Stimulated activated CD4-positive, alpha-beta T cell treated with anti-CD3 and anti-CD28 coated beads, TNF-alpha, amount 100 ng/mL, for 4 hours (primary cell): ENCODE measurements at regions not wholly inside any gene's neighbourhood (a gene's known extent, or its start where the extent isn't known, plus 50 kb on each side); places are given as distances from the start of the nearest gene placed in this dataset.
"Not testable (repeated sequence)": the region's sequence is repeated elsewhere in the genome, so short reads cannot be mapped to it uniquely, and the experiment has no call there.

ENCODE experiments used
- DNase-seq, 3 experiments: peaks; one replicate each; pipeline ENCODE4 v3.0.0-alpha.2; 2020; ENCODE audit warnings: low read depth in 3 of 3

DNA sequence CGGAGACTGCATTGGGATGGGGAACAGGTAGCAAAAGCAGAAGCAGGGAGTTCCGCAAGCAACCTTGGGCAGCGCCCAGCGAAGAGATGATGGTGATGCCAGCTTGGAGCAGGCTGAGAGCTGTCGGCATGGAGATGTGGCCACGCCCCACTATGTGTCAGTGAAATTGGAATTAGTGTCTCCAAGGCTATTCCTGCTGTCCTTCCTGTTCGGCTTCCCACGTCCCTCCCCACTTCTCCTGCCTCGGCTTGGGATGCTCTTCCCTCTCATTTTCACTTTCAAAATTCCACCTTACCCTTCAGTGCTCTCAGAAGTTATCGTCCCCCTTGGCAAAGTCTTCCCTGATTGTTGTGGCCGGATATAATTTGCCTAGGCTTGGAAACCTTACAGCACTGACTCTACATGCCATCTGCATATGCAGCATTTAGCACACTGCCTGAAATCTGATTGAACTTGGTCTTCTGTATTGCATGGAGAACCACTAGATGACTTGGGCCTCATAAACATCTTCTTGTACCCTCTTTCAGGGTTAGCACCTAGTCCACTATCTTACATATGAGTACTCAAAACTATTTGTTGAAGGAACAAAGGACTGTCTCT, 270.7 kb upstream of the RUNX1 start:
- no peak for DNase-seq

- DNase-seq: no peak
Measured at GRCh38 chr21:35316933-35317332, 267.8 kb upstream of the RUNX1 start.

DNA sequence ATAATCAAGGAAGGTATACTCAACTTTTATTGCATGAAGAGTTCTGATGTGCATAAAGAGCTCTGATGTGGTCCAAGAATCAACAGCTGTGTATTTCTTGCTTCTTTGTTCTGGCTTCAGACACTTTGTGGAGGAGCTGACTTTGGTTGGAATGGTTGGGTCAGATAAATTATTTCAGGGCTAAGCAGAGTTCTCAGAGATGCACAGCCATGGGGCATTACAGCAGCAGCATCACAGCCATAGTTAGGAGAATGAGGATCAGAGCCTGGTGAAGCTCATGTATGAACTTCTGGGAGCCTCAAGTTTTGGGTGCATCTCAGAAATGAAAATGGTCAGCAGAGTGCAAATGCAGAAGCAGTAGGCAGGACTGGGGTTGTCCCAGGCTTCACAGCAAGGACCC, 267.4 kb upstream of the RUNX1 start:
- DNase-seq: no peak

DNA sequence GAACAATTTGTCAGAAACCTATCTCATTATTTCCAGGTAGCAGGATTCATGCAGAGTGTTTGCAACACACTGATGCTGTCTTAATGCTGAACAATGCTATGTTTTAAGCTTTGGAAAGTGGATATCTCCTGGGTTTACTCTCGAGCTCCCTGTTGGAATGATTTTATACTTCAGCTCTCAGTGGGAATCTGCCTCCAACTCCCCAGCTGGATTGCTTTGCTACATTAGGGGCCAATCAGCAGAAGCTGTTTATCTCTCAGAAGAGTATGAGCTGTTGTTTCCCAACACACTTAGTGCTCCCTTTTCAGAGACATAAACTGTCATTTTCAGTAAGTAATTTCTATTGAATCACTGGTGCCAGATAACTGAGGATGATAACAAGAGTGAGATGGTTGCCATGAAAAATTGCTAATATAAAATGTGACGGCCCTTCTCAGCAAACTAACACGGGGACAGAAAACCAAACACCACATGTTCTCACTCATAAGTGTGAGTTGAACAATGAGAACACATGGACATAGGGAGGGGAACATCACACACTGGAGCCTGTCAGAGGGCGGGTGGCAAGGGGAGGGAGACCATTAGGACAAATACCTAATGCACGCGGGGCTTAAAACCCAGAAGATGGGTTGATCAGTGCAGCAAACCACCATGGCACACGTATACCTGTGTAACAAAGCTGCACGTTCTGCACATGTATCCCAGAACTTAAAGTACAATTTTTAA, 265.9 kb upstream of the RUNX1 start:
- DNase-seq: no peak

DNA sequence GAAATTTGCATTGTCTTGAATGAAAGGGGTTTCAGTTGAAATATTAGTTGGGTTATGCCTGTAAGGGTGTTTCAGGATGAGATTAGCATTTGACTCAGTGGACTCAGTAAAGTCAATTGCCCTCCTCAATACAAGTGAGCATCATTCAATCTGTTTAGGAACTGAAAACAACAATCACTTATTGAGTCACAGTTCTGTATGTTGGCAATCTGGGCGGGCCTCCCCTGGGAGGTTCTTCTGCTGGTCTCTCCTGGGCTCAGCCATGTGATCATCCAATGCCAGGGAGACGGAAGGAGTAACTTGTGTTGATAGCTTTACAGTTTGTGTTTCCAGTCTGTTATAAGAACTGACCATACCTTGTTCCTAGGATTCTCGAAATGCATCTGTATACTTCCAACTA, 262.9 kb upstream of the RUNX1 start:
- no peak for DNase-seq

DNA sequence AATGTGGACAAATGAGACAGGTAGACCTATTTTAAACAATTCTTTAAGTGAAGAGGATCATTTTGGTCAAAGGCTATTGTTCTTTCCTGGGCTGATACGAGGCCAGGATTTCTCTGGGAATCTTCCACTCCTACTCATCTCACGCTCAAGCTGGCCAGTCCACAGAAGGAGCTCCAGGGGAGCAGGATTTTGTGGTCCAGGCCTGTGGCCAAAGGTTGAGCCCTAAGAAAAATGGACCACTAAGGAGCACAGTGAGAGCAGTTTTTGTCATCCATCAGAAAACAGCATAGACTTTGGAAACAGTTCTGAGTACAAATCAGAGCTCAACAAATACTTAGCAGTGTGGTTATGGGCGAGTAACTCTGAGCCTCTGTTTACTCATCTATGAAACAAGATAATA, 260.2 kb upstream of the RUNX1 start:
- no peak for DNase-seq

- no peak for DNase-seq
Measured at GRCh38 chr21:35303085-35303484, 254.0 kb upstream of the RUNX1 start.

DNA sequence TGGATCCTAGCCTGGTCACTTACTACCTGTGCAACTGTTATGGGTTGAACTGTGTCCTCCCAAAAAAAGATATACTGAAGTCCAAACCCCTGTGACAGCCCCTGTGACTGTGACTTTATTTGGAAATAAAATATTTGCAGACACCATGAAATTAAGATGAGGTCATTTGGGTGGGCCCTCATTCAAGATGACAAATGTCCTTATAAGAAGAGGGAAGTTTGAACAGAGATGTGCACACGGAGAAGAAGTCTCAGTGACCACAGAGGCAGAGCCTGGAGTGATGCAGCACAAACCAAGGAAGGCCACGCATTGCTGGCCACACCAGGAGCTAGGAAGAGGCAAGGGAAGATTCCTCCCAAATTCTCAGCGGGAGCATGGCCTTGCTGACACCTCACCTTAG, 249.7 kb upstream of the RUNX1 start:
- no peak for DNase-seq

GRCh38 chr21:35297665-35298064, 248.6 kb upstream of the RUNX1 start:
- no peak for DNase-seq

DNA sequence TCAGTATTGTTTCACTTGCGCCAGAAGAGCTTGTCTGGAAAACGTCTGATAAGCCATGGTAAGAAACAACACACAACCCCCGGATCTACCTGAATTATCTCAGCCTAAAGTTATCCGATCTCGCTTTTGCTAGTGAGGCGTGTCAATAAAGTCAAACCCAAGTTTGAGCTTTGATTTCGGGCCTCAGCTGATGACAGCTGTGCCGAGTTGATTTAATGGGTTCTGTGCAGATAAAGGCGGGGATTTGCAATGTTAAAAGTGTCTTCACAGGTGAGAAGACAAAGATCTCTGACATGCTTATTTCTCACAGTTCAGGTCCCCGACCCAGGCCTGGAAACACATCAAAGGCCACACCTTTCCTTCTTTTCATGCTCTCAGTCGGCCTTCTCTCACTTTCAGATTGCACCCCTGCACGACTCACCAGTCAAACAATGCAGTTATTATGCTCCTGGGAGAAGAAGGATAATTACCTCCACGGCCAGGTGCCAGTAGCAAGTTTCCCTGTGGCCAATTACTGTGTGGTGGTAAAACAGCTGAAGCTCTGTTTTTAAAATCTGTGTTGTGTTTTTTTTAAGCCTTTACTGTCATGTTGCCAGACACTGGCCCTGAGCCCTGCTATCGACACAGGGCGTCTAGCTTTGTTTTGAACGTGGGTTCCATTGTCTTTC, 245.3 kb upstream of the RUNX1 start:
- no peak for DNase-seq

- DNase-seq: no peak
Measured at GRCh38 chr21:35291973-35292627, 243.0 kb upstream of the RUNX1 start.

- DNase-seq: no peak
Measured at GRCh38 chr21:35291034-35291433, 241.9 kb upstream of the RUNX1 start.

DNA sequence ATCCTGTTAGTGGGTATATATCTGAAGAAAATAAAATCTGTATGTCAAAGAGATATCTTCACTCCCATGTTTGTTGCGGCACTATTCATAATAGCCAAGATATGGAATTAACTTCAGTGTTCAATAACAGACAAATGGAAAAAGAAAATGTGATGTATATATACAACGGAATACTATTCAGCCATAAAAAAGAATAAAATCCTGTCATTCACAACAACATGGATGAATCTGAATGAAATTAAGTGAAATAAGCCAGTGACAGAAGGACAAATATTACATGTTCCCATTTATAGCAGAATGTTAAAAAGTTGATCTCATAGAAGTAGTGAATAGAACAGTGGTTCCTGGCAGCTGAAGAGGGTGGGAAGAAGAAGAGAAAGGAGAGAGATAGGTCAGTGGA, 239.1 kb upstream of the RUNX1 start:
- no peak for DNase-seq

DNA sequence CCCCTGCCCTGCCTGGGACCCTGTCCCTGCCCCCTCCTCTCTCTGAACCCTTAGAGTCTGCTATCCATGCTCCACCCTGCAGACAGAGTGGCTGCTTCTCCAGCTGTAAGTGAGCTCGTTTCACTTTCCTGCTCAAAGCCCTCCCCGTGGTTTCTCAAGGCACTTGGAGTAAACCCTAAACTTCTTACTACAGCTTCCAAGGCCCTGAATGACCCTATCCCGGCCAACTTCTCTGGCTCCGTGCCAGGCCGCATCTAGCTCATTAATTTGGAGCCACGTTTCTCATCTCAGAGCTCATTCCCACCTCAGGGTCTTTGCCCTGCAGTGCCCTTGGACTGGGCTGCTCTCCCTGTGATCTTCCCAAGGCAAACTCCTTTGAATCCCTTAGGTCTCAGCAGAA, 235.1 kb upstream of the RUNX1 start:
- no peak for DNase-seq

- DNase-seq: no peak
Measured at GRCh38 chr21:35282944-35283343, 233.8 kb upstream of the RUNX1 start.

DNA sequence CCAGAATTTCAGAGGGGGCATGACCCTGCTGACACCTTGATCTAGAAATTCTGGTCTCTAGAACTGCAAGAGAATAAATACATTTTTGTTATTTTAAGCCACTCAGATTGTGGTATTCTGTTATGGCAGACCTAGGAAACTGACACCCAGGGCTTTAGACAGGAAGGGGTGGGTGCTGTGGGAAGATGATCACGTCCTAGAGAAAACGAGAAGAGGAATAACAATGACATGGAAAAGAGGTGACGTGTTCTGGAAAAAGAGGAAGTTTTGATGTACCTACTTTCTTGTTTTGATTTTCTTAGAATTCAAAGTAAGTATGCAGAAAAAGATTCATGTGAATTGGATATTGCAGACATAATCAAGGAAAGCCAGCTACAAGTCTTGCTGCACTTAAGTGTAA, 232.9 kb upstream of the RUNX1 start:
- no peak for DNase-seq

DNA sequence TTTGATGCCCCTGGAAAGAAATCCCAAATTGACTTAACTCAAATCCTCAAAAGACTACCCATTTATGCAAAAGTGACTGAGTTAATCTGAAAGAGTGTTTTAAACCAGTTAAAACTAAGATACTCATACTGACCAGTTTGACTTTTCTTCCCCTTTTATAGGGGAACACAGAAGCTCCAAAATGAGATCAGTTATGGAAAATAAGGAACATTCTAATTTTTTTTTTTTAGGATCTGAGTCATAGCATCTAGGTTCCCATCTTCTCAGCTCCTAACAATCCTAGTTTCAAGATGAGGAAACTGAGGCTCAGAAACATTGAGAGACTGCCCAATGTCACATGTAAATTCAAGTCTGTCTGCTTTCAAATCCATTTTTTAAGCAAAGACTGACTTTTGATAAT, 231.1 kb upstream of the RUNX1 start:
- DNase-seq: no peak

GRCh38 chr21:35275776-35276175, 226.7 kb upstream of the RUNX1 start:
- no peak for DNase-seq

DNA sequence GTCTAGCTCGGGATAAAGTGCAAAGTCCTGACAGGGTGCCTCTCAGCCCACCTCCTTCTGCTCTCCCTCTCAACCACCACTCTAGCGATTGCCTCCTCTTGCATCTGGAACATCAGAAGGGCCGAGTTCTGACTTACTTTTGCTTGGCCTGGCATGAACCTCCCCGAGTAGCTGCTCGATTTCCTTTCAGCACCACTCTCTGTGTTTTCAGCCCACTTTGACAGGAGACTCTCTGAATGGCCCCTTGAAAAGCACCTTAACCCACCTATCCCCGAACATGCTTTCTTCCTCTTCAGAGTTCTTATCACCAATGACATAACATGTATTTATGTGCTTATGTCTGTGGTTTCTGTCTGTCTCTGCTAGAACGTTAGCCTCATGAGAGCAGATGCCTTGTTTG, 225.8 kb upstream of the RUNX1 start:
- DNase-seq: no peak

DNA sequence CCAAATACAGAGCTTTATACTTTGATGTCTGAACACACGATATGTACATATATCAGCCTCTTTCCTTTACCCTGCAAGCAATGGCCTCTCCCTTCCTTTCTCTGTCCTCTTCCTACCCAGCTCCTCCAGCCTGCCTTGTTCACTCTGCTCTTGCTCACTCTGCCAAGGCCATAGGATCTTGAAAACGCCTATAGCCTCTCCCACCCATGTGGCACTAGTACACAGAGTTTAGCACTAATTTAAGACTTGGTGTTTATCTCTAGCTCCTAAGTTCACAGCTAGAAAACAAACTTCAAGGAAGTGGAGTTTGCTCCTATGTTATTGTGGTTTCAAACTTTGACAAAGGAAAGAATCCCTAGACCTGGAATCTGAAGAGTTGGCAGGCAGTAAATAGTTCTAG, 225.0 kb upstream of the RUNX1 start:
- DNase-seq: no peak

GRCh38 chr21:35273333-35273732, 224.2 kb upstream of the RUNX1 start:
- no peak for DNase-seq

GRCh38 chr21:35271344-35272118, 222.4 kb upstream of the RUNX1 start:
- not testable (repeated sequence) for DNase-seq
